Activated CD4-positive, alpha-beta memory T cell treated with anti-CD3 and anti-CD28 coated beads, Interleukin-2, amount 10 ng/mL, durations not matched to agents 7 days and 5 days (primary cell): ENCODE measurements at regions not wholly inside any gene's neighbourhood (a gene's known extent, or its start where the extent isn't known, plus 50 kb on each side); places are given as distances from the start of the nearest gene placed in this dataset.

Experiments
- CTCF ChIA-PET: fragments of 350-600 bp; sonication (Branson Sonifier 250); formaldehyde crosslinking; loops from one replicate; lab custom pipeline; 2021; ENCODE audit warnings: antibody characterized with exemption, inconsistent platforms; lab: Charles Lee
- POLR2A ChIA-PET: fragments of 350-600 bp; sonication (Branson Sonifier 250); formaldehyde crosslinking; loops from one replicate; lab custom pipeline; 2021; ENCODE audit warnings: antibody characterized with exemption; lab: Charles Lee
- DNase-seq: peaks from one replicate; pipeline ENCODE4 v3.0.0-alpha.2; 2020
- H3K27ac Mint-ChIP-seq: one replicate; pipeline ENCODE4 v1.8.0; 2021; ENCODE audit warnings: mild to moderate bottlenecking, mixed read lengths
- H3K27me3 Mint-ChIP-seq: one replicate; pipeline ENCODE4 v1.8.0; 2021; ENCODE audit warnings: mixed read lengths
- H3K36me3 Mint-ChIP-seq: one replicate; pipeline ENCODE4 v1.8.0; 2021; ENCODE audit warnings: low read depth, mixed read lengths
- H3K4me1 Mint-ChIP-seq: one replicate; pipeline ENCODE4 v1.8.0; 2021; ENCODE audit warnings: mixed read lengths
- H3K4me3 Mint-ChIP-seq: one replicate; pipeline ENCODE4 v1.8.0; 2021; ENCODE audit warnings: mild to moderate bottlenecking, mixed read lengths
- H3K9me3 Mint-ChIP-seq: one replicate; pipeline ENCODE4 v1.8.0; 2021; ENCODE audit warnings: mixed read lengths

- H3K36me3 Mint-ChIP-seq: no peaks in the 10 kb centered on the region
- no peak overlapping the region for H3K27ac Mint-ChIP-seq
- no peaks in the 10 kb centered on the region for H3K27me3 Mint-ChIP-seq
- no peak overlapping the region for H3K4me3 Mint-ChIP-seq
- ChIA-PET POLR2A (no interaction called here), CTCF (no interaction called here)
- no peaks in the 10 kb centered on the region for H3K4me1 Mint-ChIP-seq
- no peak for DNase-seq
- H3K9me3 Mint-ChIP-seq: no peaks in the 10 kb centered on the region
Measured at GRCh38 chr12:13834241-13834640, 147.2 kb downstream of the GRIN2B start.

- no peaks in the 10 kb centered on the region for H3K36me3 Mint-ChIP-seq
- no peaks in the 10 kb centered on the region for H3K9me3 Mint-ChIP-seq
- no peak overlapping the region for H3K4me3 Mint-ChIP-seq
- no peak overlapping the region for H3K27ac Mint-ChIP-seq
- H3K4me1 Mint-ChIP-seq: no peaks in the 10 kb centered on the region
- ChIA-PET CTCF (no interaction called here), POLR2A (no interaction called here)
- peaks cover 2% of the 10 kb centered on the region for H3K27me3 Mint-ChIP-seq
- DNase-seq: no peak
Measured at GRCh38 chr12:13817131-13817530, 164.3 kb downstream of the GRIN2B start.

- Mint-ChIP-seq H3K4me1 (no peaks in the 10 kb centered on the region), H3K27ac (no peak overlapping the region), H3K4me3 (no peak overlapping the region), H3K36me3 (no peaks in the 10 kb centered on the region), H3K27me3 (peaks cover 2% of the 10 kb centered on the region), H3K9me3 (no peaks in the 10 kb centered on the region)
- no peak for DNase-seq
- CTCF ChIA-PET: no interaction called here
- POLR2A ChIA-PET: no interaction called here
Measured at GRCh38 chr12:13816394-13816793, 165.0 kb downstream of the GRIN2B start.

- ChIA-PET POLR2A (no interaction called here), CTCF (no interaction called here)
- no peak for DNase-seq
- no peak overlapping the region for H3K4me3 Mint-ChIP-seq
- H3K27ac Mint-ChIP-seq: no peak overlapping the region
- no peaks in the 10 kb centered on the region for H3K36me3 Mint-ChIP-seq
- no peaks in the 10 kb centered on the region for H3K9me3 Mint-ChIP-seq
- H3K27me3 Mint-ChIP-seq: no peaks in the 10 kb centered on the region
- H3K4me1 Mint-ChIP-seq: no peaks in the 10 kb centered on the region
Measured at GRCh38 chr12:13812168-13812567, 169.2 kb downstream of the GRIN2B start.

- no peak overlapping the region for H3K4me3 Mint-ChIP-seq
- H3K27ac Mint-ChIP-seq: no peak overlapping the region
- H3K4me1 Mint-ChIP-seq: no peaks in the 10 kb centered on the region
- no peaks in the 10 kb centered on the region for H3K27me3 Mint-ChIP-seq
- DNase-seq: no peak
- CTCF ChIA-PET: no interaction called here
- H3K9me3 Mint-ChIP-seq: no peaks in the 10 kb centered on the region
- POLR2A ChIA-PET: no interaction called here
- no peaks in the 10 kb centered on the region for H3K36me3 Mint-ChIP-seq
Measured at GRCh38 chr12:13811061-13811460, 170.3 kb downstream of the GRIN2B start.

- no peak for DNase-seq
- Mint-ChIP-seq H3K27ac (no peak overlapping the region), H3K27me3 (no peaks in the 10 kb centered on the region), H3K4me3 (no peak overlapping the region), H3K36me3 (no peaks in the 10 kb centered on the region), H3K4me1 (no peaks in the 10 kb centered on the region), H3K9me3 (no peaks in the 10 kb centered on the region)
- POLR2A ChIA-PET: no interaction called here
- CTCF ChIA-PET: no interaction called here
Measured at GRCh38 chr12:13805041-13805440, 176.4 kb downstream of the GRIN2B start.

GRCh38 chr12:13801543-13801942 is 179.9 kb downstream of the GRIN2B start:
- Mint-ChIP-seq H3K4me3 (no peak overlapping the region), H3K36me3 (no peaks in the 10 kb centered on the region), H3K9me3 (no peaks in the 10 kb centered on the region), H3K4me1 (no peaks in the 10 kb centered on the region), H3K27ac (no peak overlapping the region), H3K27me3 (no peaks in the 10 kb centered on the region)
- DNase-seq: no peak
- ChIA-PET CTCF (no interaction called here), POLR2A (no interaction called here)

GRCh38 chr12:13799574-13799973 is 181.8 kb downstream of the GRIN2B start:
- Mint-ChIP-seq H3K27ac (no peak overlapping the region), H3K9me3 (no peaks in the 10 kb centered on the region), H3K27me3 (no peaks in the 10 kb centered on the region), H3K36me3 (no peaks in the 10 kb centered on the region), H3K4me3 (no peak overlapping the region), H3K4me1 (no peaks in the 10 kb centered on the region)
- DNase-seq: no peak
- POLR2A ChIA-PET: no interaction called here
- CTCF ChIA-PET: no interaction called here

- ChIA-PET POLR2A (no interaction called here), CTCF (no interaction called here)
- Mint-ChIP-seq H3K4me3 (no peak overlapping the region), H3K27me3 (no peaks in the 10 kb centered on the region), H3K9me3 (no peaks in the 10 kb centered on the region), H3K36me3 (no peaks in the 10 kb centered on the region), H3K4me1 (no peaks in the 10 kb centered on the region), H3K27ac (no peak overlapping the region)
- DNase-seq: no peak
Measured at GRCh38 chr12:13798162-13798561, 183.2 kb downstream of the GRIN2B start.

GRCh38 chr12:13794706-13795105 is 186.7 kb downstream of the GRIN2B start:
- no peaks in the 10 kb centered on the region for H3K27me3 Mint-ChIP-seq
- CTCF ChIA-PET: no interaction called here
- no peaks in the 10 kb centered on the region for H3K36me3 Mint-ChIP-seq
- POLR2A ChIA-PET: no interaction called here
- H3K9me3 Mint-ChIP-seq: no peaks in the 10 kb centered on the region
- no peak for DNase-seq
- H3K4me1 Mint-ChIP-seq: no peaks in the 10 kb centered on the region
- H3K27ac Mint-ChIP-seq: no peak overlapping the region
- H3K4me3 Mint-ChIP-seq: no peak overlapping the region

GRCh38 chr12:13790317-13790716 is 191.1 kb downstream of the GRIN2B start:
- Mint-ChIP-seq H3K36me3 (no peaks in the 10 kb centered on the region), H3K4me3 (no peak overlapping the region), H3K27ac (no peak overlapping the region), H3K27me3 (no peaks in the 10 kb centered on the region), H3K4me1 (no peaks in the 10 kb centered on the region), H3K9me3 (no peaks in the 10 kb centered on the region)
- ChIA-PET POLR2A (no interaction called here), CTCF (no interaction called here)
- DNase-seq: no peak

GRCh38 chr12:13788626-13789025 is 192.8 kb downstream of the GRIN2B start:
- DNase-seq: no peak
- no peaks in the 10 kb centered on the region for H3K36me3 Mint-ChIP-seq
- no peaks in the 10 kb centered on the region for H3K27me3 Mint-ChIP-seq
- H3K4me3 Mint-ChIP-seq: no peak overlapping the region
- H3K4me1 Mint-ChIP-seq: no peaks in the 10 kb centered on the region
- no peak overlapping the region for H3K27ac Mint-ChIP-seq
- ChIA-PET POLR2A (no interaction called here), CTCF (no interaction called here)
- no peaks in the 10 kb centered on the region for H3K9me3 Mint-ChIP-seq

- no peaks in the 10 kb centered on the region for H3K4me1 Mint-ChIP-seq
- ChIA-PET POLR2A (no interaction called here), CTCF (no interaction called here)
- no peak overlapping the region for H3K4me3 Mint-ChIP-seq
- H3K9me3 Mint-ChIP-seq: no peaks in the 10 kb centered on the region
- DNase-seq: no peak
- no peak overlapping the region for H3K27ac Mint-ChIP-seq
- no peaks in the 10 kb centered on the region for H3K36me3 Mint-ChIP-seq
- no peaks in the 10 kb centered on the region for H3K27me3 Mint-ChIP-seq
Measured at GRCh38 chr12:13786646-13787045, 194.8 kb downstream of the GRIN2B start.

- Mint-ChIP-seq H3K36me3 (no peaks in the 10 kb centered on the region), H3K4me3 (no peak overlapping the region), H3K27ac (no peak overlapping the region), H3K27me3 (no peaks in the 10 kb centered on the region), H3K4me1 (no peaks in the 10 kb centered on the region), H3K9me3 (no peaks in the 10 kb centered on the region)
- ChIA-PET CTCF (no interaction called here), POLR2A (no interaction called here)
- no peak for DNase-seq
Measured at GRCh38 chr12:13784504-13784903, 196.9 kb downstream of the GRIN2B start.

GRCh38 chr12:13780453-13780852 is 200.9 kb downstream of the GRIN2B start:
- POLR2A ChIA-PET: no interaction called here
- CTCF ChIA-PET: no interaction called here
- Mint-ChIP-seq H3K27me3 (no peaks in the 10 kb centered on the region), H3K27ac (no peak overlapping the region), H3K4me3 (no peak overlapping the region), H3K36me3 (no peaks in the 10 kb centered on the region), H3K9me3 (no peaks in the 10 kb centered on the region), H3K4me1 (no peaks in the 10 kb centered on the region)
- no peak for DNase-seq
